PFSK-1 (cell line): ENCODE measurements at regions not wholly inside any gene's neighbourhood (a gene's known extent, or its start where the extent isn't known, plus 50 kb on each side); places are given as distances from the start of the nearest gene placed in this dataset.

ENCODE experiments used
- POLR2AphosphoS5 ChIP-seq: IDR thresholded peaks from 2 replicates; pipeline ENCODE4 v1.6.1; 2012; ENCODE audit warnings: low read depth, mild to moderate bottlenecking, control low read depth, low read length, moderate library complexity
- REST ChIP-seq, 2 experiments: IDR thresholded peaks; 2 replicates each; pipeline versions ENCODE4 v1.6.1 to v1.8.0; 2011 to 2012; ENCODE audit warnings: low read depth in 2 of 2, low read length in 2 of 2, control low read depth in 1 of 2, inconsistent platforms in 1 of 2, mild to moderate bottlenecking in 1 of 2, moderate library complexity in 1 of 2; ENCODE audit not compliant: insufficient read depth in 1 of 2
- SIN3A ChIP-seq: IDR thresholded peaks from 2 replicates; pipeline ENCODE4 v1.6.1; 2012; ENCODE audit warnings: mild to moderate bottlenecking, low read length, moderate library complexity, borderline replicate concordance; ENCODE audit not compliant: insufficient read depth

- no peak for TF ChIP-seq POLR2AphosphoS5
- TF ChIP-seq REST (IDR thresholded peaks at IDR 0.05; ENCODE audit: insufficient read depth in 1 of 2, low read depth in 2 of 2, low read length in 2 of 2), result no peak
- no peak for TF ChIP-seq SIN3A
Observed at GRCh38 chr1:88288571-88288970, 395.5 kb upstream of the PKN2 start.
